ENCODE measurements at regions not wholly inside any gene's neighbourhood (a gene's known extent, or its start where the extent isn't known, plus 50 kb on each side); places are given as distances from the start of the nearest gene placed in this dataset.
A peak's percentile ranks its signal among the peaks of the same experiment; 100 is the strongest.

- no peak overlapping the region for H3K4me3 ChIP-seq
- DNase-seq, result no peak
- no peaks in the 10 kb centered on the region for H3K36me3 ChIP-seq
- H3K27me3 ChIP-seq, result no peaks in the 10 kb centered on the region
- no peak for TF ChIP-seq CTCF (IDR thresholded peaks at IDR 0.05)
- no peak for TF ChIP-seq POLR2A (IDR thresholded peaks at IDR 0.05)
- no peaks in the 10 kb centered on the region for H3K9me3 ChIP-seq
- H3K4me1 ChIP-seq, result no peaks in the 10 kb centered on the region
- H3K27ac ChIP-seq, result no peak overlapping the region
Observed at GRCh38 chr3:80788914-80789313, 972.5 kb downstream of the GBE1 start.

- TF ChIP-seq POLR2A (IDR thresholded peaks at IDR 0.05) (no peak), CTCF (IDR thresholded peaks at IDR 0.05) (no peak)
- DNase-seq, result no peak
- Histone ChIP-seq H3K9me3 (no peaks in the 10 kb centered on the region), H3K4me3 (no peak overlapping the region), H3K4me1 (no peaks in the 10 kb centered on the region), H3K27me3 (no peaks in the 10 kb centered on the region), H3K36me3 (no peaks in the 10 kb centered on the region), H3K27ac (no peak overlapping the region)
Observed at GRCh38 chr3:80785875-80786274, 975.6 kb downstream of the GBE1 start.

- H3K9me3 ChIP-seq, result no peaks in the 10 kb centered on the region
Observed at GRCh38 chr3:80785475-80785874, 976.0 kb downstream of the GBE1 start.

DNA sequence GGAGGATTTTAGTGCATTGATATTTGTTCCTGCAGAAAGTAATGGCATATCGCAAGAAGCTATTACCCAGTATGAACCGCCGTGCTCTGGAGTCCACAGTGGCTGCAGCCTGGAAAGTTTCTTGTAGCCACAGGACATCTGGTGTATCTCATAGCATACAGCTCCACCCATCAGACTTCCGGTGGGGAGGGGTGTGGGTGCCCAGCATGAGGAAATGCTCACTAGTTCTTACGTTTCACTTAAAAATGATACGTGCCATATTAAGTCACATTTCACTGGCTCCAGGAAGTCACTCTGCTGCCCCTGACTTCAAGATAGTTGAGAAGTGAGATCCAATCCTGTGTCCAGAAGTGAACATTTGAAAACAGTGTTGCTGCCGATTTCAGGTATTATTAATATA lies 990.4 kb downstream of the GBE1 start:
- Histone ChIP-seq H3K36me3 (no peaks in the 10 kb centered on the region), H3K27ac (no peak overlapping the region), H3K27me3 (no peaks in the 10 kb centered on the region), H3K9me3 (no peaks in the 10 kb centered on the region), H3K4me1 (no peaks in the 10 kb centered on the region), H3K4me3 (no peak overlapping the region)
- TF ChIP-seq CTCF (IDR thresholded peaks at IDR 0.05) (no peak), POLR2A (IDR thresholded peaks at IDR 0.05) (no peak)
- DNase-seq, result no peak

More at GRCh38 chr3:80785475-80785874, 976.0 kb downstream of the GBE1 start:
- Histone ChIP-seq H3K27ac (no peak overlapping the region), H3K4me1 (no peaks in the 10 kb centered on the region), H3K4me3 (no peak overlapping the region), H3K27me3 (no peaks in the 10 kb centered on the region), H3K36me3 (no peaks in the 10 kb centered on the region)
- TF ChIP-seq CTCF (IDR thresholded peaks at IDR 0.05) (peak in 3 of 6 experiments; percentile 22 to 38 (median 37)), POLR2A (IDR thresholded peaks at IDR 0.05) (no peak)
- no peak for DNase-seq

DNA sequence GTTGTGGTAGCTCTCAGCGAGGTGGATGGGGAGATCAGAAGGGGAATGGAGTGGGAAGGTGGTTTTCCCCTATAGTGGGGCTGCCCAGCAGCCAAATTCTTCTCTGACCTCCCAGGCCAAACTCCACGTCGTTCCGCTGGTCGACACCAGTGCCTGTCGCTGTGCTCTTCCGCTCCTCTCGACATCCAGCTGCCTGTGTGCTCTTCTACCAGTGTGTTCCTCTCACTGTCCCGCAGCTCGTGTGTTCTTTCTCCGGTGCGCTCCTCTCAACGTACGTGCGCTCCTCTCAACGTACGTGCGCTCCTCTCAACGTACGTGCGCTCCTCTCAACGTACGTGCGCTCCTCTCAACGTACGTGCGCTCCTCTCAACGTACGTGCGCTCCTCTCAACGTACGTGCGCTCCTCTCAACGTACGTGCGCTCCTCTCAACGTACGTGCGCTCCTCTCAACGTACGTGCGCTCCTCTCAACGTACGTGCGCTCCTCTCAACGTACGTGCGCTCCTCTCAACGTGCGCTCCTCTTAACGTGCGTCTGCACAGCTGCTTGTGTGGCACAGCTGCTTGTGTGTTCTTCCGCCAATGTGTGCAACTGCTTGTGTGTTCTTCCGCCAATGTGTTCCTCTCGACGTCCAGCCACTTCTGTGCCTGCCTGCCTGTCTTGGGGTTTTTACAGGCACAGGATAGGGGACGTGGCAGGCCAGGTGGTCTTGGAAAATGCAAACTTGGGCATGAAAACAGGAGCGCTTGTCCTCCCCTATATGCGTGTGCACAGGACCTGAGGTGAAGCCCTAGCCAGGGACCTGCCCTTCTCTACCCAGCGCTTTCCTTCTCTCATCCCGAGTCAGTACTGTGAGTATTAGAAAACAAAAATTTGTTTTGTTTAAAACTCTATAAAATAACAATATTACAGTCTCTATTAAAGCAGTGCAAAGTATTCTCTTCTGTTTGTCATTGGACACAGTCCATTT lies 991.1 kb downstream of the GBE1 start:
- no peaks in the 10 kb centered on the region for H3K27me3 ChIP-seq
- no peak overlapping the region for H3K4me3 ChIP-seq
- no peak overlapping the region for H3K27ac ChIP-seq
- DNase-seq, result no peak
- no peaks in the 10 kb centered on the region for H3K36me3 ChIP-seq
- no peaks in the 10 kb centered on the region for H3K4me1 ChIP-seq
- H3K9me3 ChIP-seq, result no peaks in the 10 kb centered on the region
- TF ChIP-seq POLR2A (IDR thresholded peaks at IDR 0.05) (no peak), CTCF (IDR thresholded peaks at IDR 0.05) (no peak)

Data from Peyer's patch (tissue), 4 donors.